Transverse colon (tissue), 4 donors: ENCODE measurements at regions not wholly inside any gene's neighbourhood (a gene's known extent, or its start where the extent isn't known, plus 50 kb on each side); places are given as distances from the start of the nearest gene placed in this dataset.
"Not testable (repeated sequence)": the region's sequence is repeated elsewhere in the genome, so short reads cannot be mapped to it uniquely, and the experiment has no call there.

Experiments
- DNase-seq: peaks from one replicate; pipeline ENCODE4 v3.0.0-alpha.2; 2019
- H3K27ac ChIP-seq, 4 donors: fragments of 200-600 bp; sonication (generic); 2 replicates each; pipeline ENCODE4 v1.5.1; 2016 to 2018; ENCODE audit warnings: inconsistent platforms in 4 of 4
- H3K27me3 ChIP-seq: fragments of 200-600 bp; sonication (generic); 2 replicates; pipeline ENCODE4 v1.5.1; 2017; ENCODE audit warnings: inconsistent platforms
- H3K36me3 ChIP-seq, 4 donors: fragments of 200-600 bp; sonication (generic); 2 replicates each; pipeline ENCODE4 v1.5.1; 2017 to 2019; ENCODE audit warnings: inconsistent platforms in 4 of 4
- H3K4me1 ChIP-seq, 4 donors: fragments of 200-600 bp; sonication (generic); 2 replicates each; pipeline ENCODE4 v1.5.1; 2017 to 2020; ENCODE audit warnings: inconsistent platforms in 4 of 4
- H3K4me3 ChIP-seq, 4 donors: fragments of 200-600 bp; sonication (generic); 1 replicate in 1 of 4; 2 replicates in 3 of 4; pipeline versions ENCODE4 v1.5.1 to v1.6.1; 2017 to 2019; ENCODE audit warnings: inconsistent platforms in 4 of 4
- H3K9me3 ChIP-seq, 2 donors: fragments of 200-600 bp; sonication (generic); 2 replicates each; pipeline ENCODE4 v1.5.1; 2017 to 2019; ENCODE audit warnings: inconsistent platforms in 2 of 2
- CTCF ChIP-seq, 5 experiments: fragments of 200-600 bp in 3 of 5; fragments of 450-650 bp in 2 of 5; sonication (generic) in 3 of 5; IDR thresholded peaks; 1 replicate in 2 of 5; 2 replicates in 3 of 5; pipeline ENCODE4 v1.5.1; 2016 to 2017; ENCODE audit warnings: antibody characterized with exemption in 5 of 5, inconsistent platforms in 3 of 5, mild to moderate bottlenecking in 2 of 5, moderate library complexity in 1 of 5
- EP300 ChIP-seq: sonication (generic); formaldehyde crosslinking; IDR thresholded peaks from one replicate; pipeline ENCODE4 v1.6.1; 2017; ENCODE audit warnings: antibody characterized with exemption, low read depth
- POLR2A ChIP-seq: fragments of 450-650 bp; IDR thresholded peaks from one replicate; pipeline ENCODE4 v1.6.1; 2016; ENCODE audit warnings: antibody characterized with exemption, mild to moderate bottlenecking, moderate library complexity
- POLR2AphosphoS5 ChIP-seq, 3 donors: sonication (generic); formaldehyde crosslinking; IDR thresholded peaks; one replicate each; pipeline ENCODE4 v1.6.1; 2016; ENCODE audit warnings: antibody characterized with exemption in 3 of 3
- WGBS, 2 donors: methylation state at CpG; one replicate each; pipeline ENCODE4 v1.1.5; 2018; ENCODE audit warnings: low coverage in 1 of 2; 5-methylcytosine and 5-hydroxymethylcytosine counted together
- in situ Hi-C, 4 donors: fragments of 200-750 bp; cut with MboI; loops; one replicate each; pipeline versions ENCODE4 v1.15.0 to v1.15.1; 2017; ENCODE audit warnings: low sequenced_read_pairs in 3 of 4, low pct_ligation_motif_present in 1 of 4, low pct_unique_long_range_greater_than_20kb in 1 of 4
- intact Hi-C: fragments of 100-400 bp; cut with DNase I; formaldehyde crosslinking; loops from one replicate; pipeline ENCODE4 v1.15.1; 2023; ENCODE audit warnings: low total_unique reads

- TF ChIP-seq EP300 (no peak), POLR2AphosphoS5 (IDR thresholded peaks at IDR 0.05) (no peak), CTCF (IDR thresholded peaks at IDR 0.05) (no peak), POLR2A (no peak)
- no peaks in the 10 kb centered on the region for H3K27me3 ChIP-seq
- WGBS, 2 donors: 78 to 83% methylated on average over 2 of the region's 2 CpGs
- no peaks in the 10 kb centered on the region for H3K9me3 ChIP-seq
- intact Hi-C loops (no loop called here), in situ Hi-C loops (no loop called here)
- H3K4me3 ChIP-seq: no peak overlapping the region
- H3K36me3 ChIP-seq: no peaks in the 10 kb centered on the region
- no peak overlapping the region for H3K27ac ChIP-seq
- no peak for DNase-seq
- H3K4me1 ChIP-seq: no peaks in the 10 kb centered on the region
Measured at GRCh38 chr14:40354754-40355153, 922.5 kb upstream of the FBXO33 start.

- H3K27ac ChIP-seq, H3K4me1 ChIP-seq, DNase-seq, intact Hi-C loops, in situ Hi-C loops, H3K4me3 ChIP-seq, H3K27me3 ChIP-seq, H3K9me3 ChIP-seq, H3K36me3 ChIP-seq: not testable (repeated sequence)
- WGBS, 2 donors: 95% methylated on average over 27 of the region's 27 CpGs; no CpG with 5 or more reads in 1 of the 2 donors
Measured at GRCh38 chr14:40348104-40348503, 915.9 kb upstream of the FBXO33 start.

GRCh38 chr14:40347675-40348074 lies 915.4 kb upstream of the FBXO33 start:
- H3K4me1 ChIP-seq: no peaks in the 10 kb centered on the region
- no peaks in the 10 kb centered on the region for H3K27me3 ChIP-seq
- DNase-seq: no peak
- no peak overlapping the region for H3K27ac ChIP-seq
- 78 to 83% methylated on average over 3 of the region's 3 CpGs for WGBS, 2 donors
- TF ChIP-seq EP300 (no peak), POLR2AphosphoS5 (IDR thresholded peaks at IDR 0.05) (no peak), CTCF (IDR thresholded peaks at IDR 0.05) (no peak), POLR2A (no peak)
- no peaks in the 10 kb centered on the region for H3K9me3 ChIP-seq
- no peak overlapping the region for H3K4me3 ChIP-seq
- intact Hi-C loops (no loop called here), in situ Hi-C loops (no loop called here)
- no peaks in the 10 kb centered on the region for H3K36me3 ChIP-seq

GRCh38 chr14:40346275-40346674 lies 914.0 kb upstream of the FBXO33 start:
- intact Hi-C loops: no loop called here
- in situ Hi-C loops: no loop called here
- Histone ChIP-seq H3K27me3 (no peaks in the 10 kb centered on the region), H3K36me3 (no peaks in the 10 kb centered on the region), H3K9me3 (no peaks in the 10 kb centered on the region), H3K4me3 (no peak overlapping the region), H3K4me1 (no peaks in the 10 kb centered on the region), H3K27ac (no peak overlapping the region)
- no peak for DNase-seq
- no peak for TF ChIP-seq EP300
- no peak for TF ChIP-seq CTCF (IDR thresholded peaks at IDR 0.05)
- TF ChIP-seq POLR2A: no peak
- TF ChIP-seq POLR2AphosphoS5 (IDR thresholded peaks at IDR 0.05): no peak
- 83 to 86% methylated on average over 2 of the region's 2 CpGs for WGBS, 2 donors

- Histone ChIP-seq H3K27ac (no peak overlapping the region), H3K9me3 (no peaks in the 10 kb centered on the region), H3K4me3 (no peak overlapping the region), H3K4me1 (no peaks in the 10 kb centered on the region), H3K36me3 (no peaks in the 10 kb centered on the region), H3K27me3 (no peaks in the 10 kb centered on the region)
- WGBS, 2 donors: 61 to 64% methylated on average over 1 of the region's 1 CpG
- in situ Hi-C loops (no loop called here), intact Hi-C loops (no loop called here)
- no peak for TF ChIP-seq POLR2A
- no peak for TF ChIP-seq CTCF (IDR thresholded peaks at IDR 0.05)
- TF ChIP-seq EP300: no peak
- no peak for TF ChIP-seq POLR2AphosphoS5 (IDR thresholded peaks at IDR 0.05)
- no peak for DNase-seq
Measured at GRCh38 chr14:40345334-40345733, 913.1 kb upstream of the FBXO33 start.
